PC-3 (cell line): ENCODE measurements at regions not wholly inside any gene's neighbourhood (a gene's known extent, or its start where the extent isn't known, plus 50 kb on each side); places are given as distances from the start of the nearest gene placed in this dataset.

Source experiments
- ATAC-seq: fragments of 200-7000 bp; cut with Tn5 transposase; 2 replicates; pipeline ENCODE4 v1.9.1; 2020; ENCODE audit warnings: mild to moderate bottlenecking, moderate library complexity
- BruUV-seq: library from RNA; stranded (reverse); fragments of 400-500 nt; replicated peaks from 2 replicates; lab custom pipeline; 2021; lab: Mats Ljungman, UMichigan
- CTCF ChIA-PET: fragments of 300-600 bp; sonication (Branson Sonifier 250); formaldehyde crosslinking; loops from one replicate; lab custom pipeline; 2022; ENCODE audit warnings: antibody characterized with exemption; lab: Charles Lee
- POLR2A ChIA-PET: fragments of 300-600 bp; sonication (Branson Sonifier 250); formaldehyde crosslinking; loops from one replicate; lab custom pipeline; 2022; ENCODE audit warnings: antibody characterized with exemption; ENCODE audit not compliant: unreplicated experiment; lab: Charles Lee
- DNase-seq: peaks from one replicate; pipeline ENCODE4 v3.0.0-alpha.2; 2015
- H2AFZ ChIP-seq: fragments of 300-600 bp; sonication (generic); 2 replicates; pipeline ENCODE4 v1.6.0; 2016; ENCODE audit warnings: antibody characterized with exemption, low read length
- H3F3A ChIP-seq: fragments of 300-600 bp; sonication (generic); one replicate; pipeline ENCODE4 v1.6.0; 2017; ENCODE audit warnings: antibody characterized with exemption, low read length, control low read depth, mild to moderate bottlenecking; ENCODE audit not compliant: unreplicated experiment
- H3K27ac ChIP-seq: fragments of 300-600 bp; sonication (generic); 2 replicates; pipeline ENCODE4 v1.5.1; 2016; ENCODE audit warnings: mild to moderate bottlenecking, low read length
- H3K27me3 ChIP-seq: fragments of 300-600 bp; sonication (generic); 2 replicates; pipeline ENCODE4 v1.6.1; 2016; ENCODE audit warnings: low read length, mixed read lengths
- H3K36me3 ChIP-seq: fragments of 300-600 bp; sonication (generic); 2 replicates; pipeline ENCODE4 v1.6.1; 2016; ENCODE audit warnings: low read depth, mixed run types, low read length, mixed read lengths
- H3K4me1 ChIP-seq: fragments of 300-600 bp; sonication (generic); 2 replicates; pipeline ENCODE4 v1.5.1; 2016; ENCODE audit warnings: low read length; ENCODE audit not compliant: insufficient read depth
- H3K4me2 ChIP-seq: fragments of 300-600 bp; sonication (generic); 2 replicates; pipeline ENCODE4 v1.6.0; 2016; ENCODE audit warnings: low read length
- H3K4me3 ChIP-seq: fragments of 300-600 bp; sonication (generic); 2 replicates; pipeline ENCODE4 v1.5.1; 2016; ENCODE audit warnings: mild to moderate bottlenecking, low read length, mixed read lengths
- H3K79me2 ChIP-seq: fragments of 300-600 bp; sonication (generic); 2 replicates; pipeline ENCODE4 v1.6.1; 2017; ENCODE audit warnings: low read length, mixed read lengths
- H3K9ac ChIP-seq: fragments of 300-600 bp; sonication (generic); 2 replicates; pipeline ENCODE4 v1.6.0; 2016; ENCODE audit warnings: mild to moderate bottlenecking, low read length
- H3K9me2 ChIP-seq: fragments of 300-600 bp; sonication (generic); replicated peaks from 2 replicates; pipeline ENCODE4 v1.6.1; 2016; ENCODE audit warnings: mixed run types, low read length, mixed read lengths
- H3K9me3 ChIP-seq: fragments of 300-600 bp; sonication (generic); 2 replicates; pipeline ENCODE4 v1.6.1; 2016; ENCODE audit warnings: low read length, mixed read lengths
- H4K20me1 ChIP-seq: fragments of 300-600 bp; sonication (generic); 2 replicates; pipeline ENCODE4 v1.6.1; 2016; ENCODE audit warnings: low read length, mixed read lengths
- CTCF ChIP-seq: fragments of 300-600 bp; sonication (generic); conservative IDR thresholded peaks from 2 replicates; pipeline ENCODE4 v1.5.1; 2017; ENCODE audit warnings: antibody characterized with exemption, low read depth, mild to moderate bottlenecking, low read length
- EZH2 ChIP-seq: fragments of 300-600 bp; sonication (generic); IDR thresholded peaks from one replicate; pipeline ENCODE4 v1.6.1; 2017; ENCODE audit warnings: antibody characterized with exemption, mild to moderate bottlenecking, low read length; ENCODE audit not compliant: unreplicated experiment
- EZH2phosphoT487 ChIP-seq: fragments of 300-600 bp; sonication (generic); IDR thresholded peaks from 2 replicates; pipeline ENCODE4 v1.6.1; 2018; ENCODE audit warnings: mild to moderate bottlenecking, antibody characterized with exemption, low read length, borderline replicate concordance
- intact Hi-C: fragments of 100-400 bp; cut with micrococcal nuclease; formaldehyde crosslinking; loops from 2 replicates; pipeline ENCODE4 v1.9.0; 2023

GRCh38 chr3:18477620-18478019 lies 52.5 kb upstream of the SATB1 start:
- no peak for ATAC-seq
- Histone ChIP-seq H3K4me1 (no peaks in the 10 kb centered on the region), H3K4me3 (no peak overlapping the region), H3K9ac (no peak overlapping the region), H3K27ac (no peak overlapping the region), H3K36me3 (no peaks in the 10 kb centered on the region), H3K27me3 (0 out of 2 replicates have a peak, but pooled peaks cover 6% of the 10 kb centered on the region), H3K79me2 (no peaks in the 10 kb centered on the region), H3F3A (no peaks in the 10 kb centered on the region), H3K9me2 (no peaks in the 10 kb centered on the region), H2AFZ (no peak overlapping the region), H4K20me1 (no peaks in the 10 kb centered on the region), H3K4me2 (no peak overlapping the region), H3K9me3 (no peaks in the 10 kb centered on the region)
- ChIA-PET POLR2A (no interaction called here), CTCF (no interaction called here)
- BruUV-seq: no TSS peak
- no peak for DNase-seq
- intact Hi-C loops: no loop called here
- TF ChIP-seq EZH2 (no peak), CTCF (no peak), EZH2phosphoT487 (no peak)
